Heart left ventricle (tissue), 13 donors: ENCODE measurements at regions not wholly inside any gene's neighbourhood (a gene's known extent, or its start where the extent isn't known, plus 50 kb on each side); places are given as distances from the start of the nearest gene placed in this dataset.

Experiments
- POLR2A ChIP-seq, 2 donors: fragments of 450-650 bp; IDR thresholded peaks; one replicate each; pipeline ENCODE4 v1.6.1; 2017; ENCODE audit warnings: antibody characterized with exemption in 2 of 2, mild to moderate bottlenecking in 2 of 2, moderate library complexity in 2 of 2
- TF ChIP-seq, protein P1 (sequence below), 12 donors: fragments of 200-600 bp; sonication (generic) in 4 of 12; IDR thresholded peaks; one replicate each; pipeline versions ENCODE4 v1.5.0 to v1.8.0; 2018 to 2022; ENCODE audit warnings: antibody characterized with exemption in 12 of 12, mild to moderate bottlenecking in 5 of 12
- donor health status: ischemic (EF 13 %, LVEDD 7.1; RV severe dilation, severe dysfunction).
- donor health status: DM: no; HTN: yes; CAD: no.
- donor health status: DM: no; HTN: no; CAD: no.
- donor health status: ischemic (EF 25% LVEDD 6.9; RV normal size, moderate dysfunction).
- donor health status: ischemic (EF 25% LVEDD 5.7; RV mildly dilated, moderate dysfunction).
- donor health status: ischemic (EF 35%, LVEDD 5.7; RV mildly dilated, moderate dysfunction).
- donor health status: nonischemic (EF 11% LVEDD 7.7; RV severe dilation, severe dysfunction).
- donor health status: DM: yes; HTN: yes; CAD: no.
- donor health status: PGD.
- donor health status: ischemic (EF 29% LVEDD 5.4; RV normal size, mild dysfunction).
- donor health status: nonischemic (EF 23%, LVEDD 6.1; RV moderate dilation, normal function).

DNA sequence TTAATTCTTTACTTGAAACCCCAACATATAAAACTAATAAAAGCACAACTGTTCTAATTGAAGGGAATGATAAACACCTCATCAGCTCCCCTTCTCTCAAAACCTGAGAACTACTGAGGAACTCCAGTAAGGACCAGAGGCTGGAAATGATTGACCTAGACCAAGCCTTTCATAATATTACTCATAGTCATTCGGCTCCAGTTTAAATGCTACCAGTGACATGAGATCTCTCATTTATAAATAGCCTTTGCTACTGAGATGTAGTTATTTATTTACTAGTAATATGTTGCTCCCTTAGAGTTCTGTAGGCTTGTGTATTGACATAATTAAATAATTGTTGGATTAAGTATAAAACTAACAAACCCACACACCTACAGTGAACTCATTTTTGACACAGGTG is 209.8 kb upstream of the PRMT6 start:
- no peak for TF ChIP-seq POLR2A (IDR thresholded peaks at IDR 0.05)
- TF ChIP-seq, protein P1, sequence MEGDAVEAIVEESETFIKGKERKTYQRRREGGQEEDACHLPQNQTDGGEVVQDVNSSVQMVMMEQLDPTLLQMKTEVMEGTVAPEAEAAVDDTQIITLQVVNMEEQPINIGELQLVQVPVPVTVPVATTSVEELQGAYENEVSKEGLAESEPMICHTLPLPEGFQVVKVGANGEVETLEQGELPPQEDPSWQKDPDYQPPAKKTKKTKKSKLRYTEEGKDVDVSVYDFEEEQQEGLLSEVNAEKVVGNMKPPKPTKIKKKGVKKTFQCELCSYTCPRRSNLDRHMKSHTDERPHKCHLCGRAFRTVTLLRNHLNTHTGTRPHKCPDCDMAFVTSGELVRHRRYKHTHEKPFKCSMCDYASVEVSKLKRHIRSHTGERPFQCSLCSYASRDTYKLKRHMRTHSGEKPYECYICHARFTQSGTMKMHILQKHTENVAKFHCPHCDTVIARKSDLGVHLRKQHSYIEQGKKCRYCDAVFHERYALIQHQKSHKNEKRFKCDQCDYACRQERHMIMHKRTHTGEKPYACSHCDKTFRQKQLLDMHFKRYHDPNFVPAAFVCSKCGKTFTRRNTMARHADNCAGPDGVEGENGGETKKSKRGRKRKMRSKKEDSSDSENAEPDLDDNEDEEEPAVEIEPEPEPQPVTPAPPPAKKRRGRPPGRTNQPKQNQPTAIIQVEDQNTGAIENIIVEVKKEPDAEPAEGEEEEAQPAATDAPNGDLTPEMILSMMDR (IDR thresholded peaks at IDR 0.05): no peak
